PC-9 (cell line): ENCODE measurements at regions not wholly inside any gene's neighbourhood (a gene's known extent, or its start where the extent isn't known, plus 50 kb on each side); places are given as distances from the start of the nearest gene placed in this dataset.

Source experiments
- EZH2 ChIP-seq: fragments of 200-600 bp; sonication (generic); IDR thresholded peaks from 2 replicates; pipeline ENCODE4 v1.8.0; 2017; ENCODE audit warnings: antibody characterized with exemption, low read depth
- TF ChIP-seq, protein P1 (sequence below): fragments of 200-600 bp; sonication (generic); conservative IDR thresholded peaks from 2 replicates; pipeline ENCODE4 v1.6.1; 2017; ENCODE audit warnings: mixed run types, antibody characterized with exemption, mild to moderate bottlenecking, moderate library complexity

DNA sequence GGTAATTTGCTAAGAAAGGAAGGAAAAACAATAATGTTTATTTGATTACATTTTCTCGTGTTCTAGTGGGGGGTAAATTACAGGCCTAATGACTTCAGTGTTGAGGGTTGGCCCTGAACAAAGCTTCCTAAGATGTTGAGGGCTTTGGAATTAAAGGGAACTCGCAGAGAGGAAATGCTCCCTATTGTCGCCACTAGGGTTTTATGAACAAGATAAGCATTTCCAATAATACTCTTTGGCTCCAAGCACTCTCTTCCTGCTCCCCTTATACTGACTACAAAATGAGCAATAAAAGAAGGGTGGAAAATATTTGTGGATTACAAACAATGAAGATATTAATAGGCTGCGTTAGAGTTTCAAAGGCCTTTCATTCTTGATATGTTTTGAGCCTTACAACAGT is 363.6 kb downstream of the HS3ST3B1 start:
- TF ChIP-seq, protein P1, sequence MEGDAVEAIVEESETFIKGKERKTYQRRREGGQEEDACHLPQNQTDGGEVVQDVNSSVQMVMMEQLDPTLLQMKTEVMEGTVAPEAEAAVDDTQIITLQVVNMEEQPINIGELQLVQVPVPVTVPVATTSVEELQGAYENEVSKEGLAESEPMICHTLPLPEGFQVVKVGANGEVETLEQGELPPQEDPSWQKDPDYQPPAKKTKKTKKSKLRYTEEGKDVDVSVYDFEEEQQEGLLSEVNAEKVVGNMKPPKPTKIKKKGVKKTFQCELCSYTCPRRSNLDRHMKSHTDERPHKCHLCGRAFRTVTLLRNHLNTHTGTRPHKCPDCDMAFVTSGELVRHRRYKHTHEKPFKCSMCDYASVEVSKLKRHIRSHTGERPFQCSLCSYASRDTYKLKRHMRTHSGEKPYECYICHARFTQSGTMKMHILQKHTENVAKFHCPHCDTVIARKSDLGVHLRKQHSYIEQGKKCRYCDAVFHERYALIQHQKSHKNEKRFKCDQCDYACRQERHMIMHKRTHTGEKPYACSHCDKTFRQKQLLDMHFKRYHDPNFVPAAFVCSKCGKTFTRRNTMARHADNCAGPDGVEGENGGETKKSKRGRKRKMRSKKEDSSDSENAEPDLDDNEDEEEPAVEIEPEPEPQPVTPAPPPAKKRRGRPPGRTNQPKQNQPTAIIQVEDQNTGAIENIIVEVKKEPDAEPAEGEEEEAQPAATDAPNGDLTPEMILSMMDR = no peak
- TF ChIP-seq EZH2 = no peak
